Fibroblast of skin of scalp (primary cell): ENCODE measurements at regions not wholly inside any gene's neighbourhood (a gene's known extent, or its start where the extent isn't known, plus 50 kb on each side); places are given as distances from the start of the nearest gene placed in this dataset.

Experiments
- DNase-seq: peaks from one replicate; pipeline ENCODE4 v3.0.0-alpha.2; 2013

DNA sequence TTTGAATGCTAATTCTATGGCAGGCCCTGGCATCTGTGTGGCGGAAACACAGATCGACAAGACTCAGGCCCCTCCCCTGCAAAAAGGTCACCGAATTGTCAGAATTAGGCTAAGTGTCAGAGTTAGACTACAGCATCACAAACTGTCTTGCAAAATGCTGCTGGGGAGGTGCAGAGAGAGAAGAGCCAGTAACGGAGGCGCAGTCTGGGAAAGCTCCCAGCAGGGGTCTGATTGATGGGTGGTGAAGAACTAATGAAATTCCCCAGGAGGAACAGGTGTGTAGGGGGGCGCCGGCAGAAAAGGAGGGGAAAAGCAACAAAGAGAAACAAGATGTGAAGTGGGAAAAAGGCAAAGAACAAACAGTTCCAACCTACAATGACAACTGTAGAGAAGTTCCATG is 72.7 kb upstream of the TAMM41 start:
- DNase-seq = no peak

DNA sequence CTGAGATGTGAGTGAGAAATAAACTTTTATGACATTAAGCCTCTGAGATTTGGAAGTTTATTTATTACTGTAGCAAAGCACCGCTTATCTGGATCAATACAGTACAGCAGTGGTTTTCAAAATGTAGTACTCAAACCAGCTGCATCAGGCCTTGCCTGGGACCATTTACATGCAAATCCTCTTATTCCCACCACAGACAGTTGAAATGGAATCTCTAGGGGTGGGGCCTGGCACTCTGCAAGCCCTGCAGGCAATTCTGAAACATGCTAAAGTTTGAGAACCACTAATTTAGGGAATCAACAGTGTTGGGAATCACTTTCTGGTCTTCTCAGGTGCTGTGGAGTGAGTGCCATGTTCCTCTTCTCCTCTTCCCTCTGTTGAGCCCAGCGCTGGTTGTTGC is 77.8 kb upstream of the TAMM41 start:
- no peak for DNase-seq

- no peak for DNase-seq
These were observed 75.8 kb upstream of the SYN2 start for GRCh38 chr3:11928381-11928780.

GRCh38 chr3:11929531-11929930 is 74.7 kb upstream of the SYN2 start:
- no peak for DNase-seq

- no peak for DNase-seq
These were observed 74.1 kb upstream of the SYN2 start for GRCh38 chr3:11930084-11930483.

DNA sequence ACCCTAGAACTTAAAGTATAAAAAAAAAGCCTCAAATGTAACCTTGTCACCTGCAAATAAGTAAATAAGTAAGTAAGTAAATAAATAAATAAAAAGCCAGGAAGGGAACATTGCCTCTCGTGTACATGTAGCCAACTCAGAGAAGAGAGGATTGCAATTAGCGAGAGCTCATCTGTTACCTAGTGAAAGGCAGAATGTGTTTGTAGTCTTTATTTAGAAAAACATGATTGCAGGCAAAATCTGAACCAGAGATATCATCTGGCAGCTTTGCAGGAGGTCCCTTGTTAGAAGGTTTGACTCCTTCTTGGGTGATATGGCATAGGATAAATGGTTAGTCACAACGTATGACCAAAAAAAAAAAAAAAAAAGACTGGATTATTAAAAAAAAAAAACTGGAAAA is 71.6 kb upstream of the SYN2 start:
- DNase-seq = no peak

DNA sequence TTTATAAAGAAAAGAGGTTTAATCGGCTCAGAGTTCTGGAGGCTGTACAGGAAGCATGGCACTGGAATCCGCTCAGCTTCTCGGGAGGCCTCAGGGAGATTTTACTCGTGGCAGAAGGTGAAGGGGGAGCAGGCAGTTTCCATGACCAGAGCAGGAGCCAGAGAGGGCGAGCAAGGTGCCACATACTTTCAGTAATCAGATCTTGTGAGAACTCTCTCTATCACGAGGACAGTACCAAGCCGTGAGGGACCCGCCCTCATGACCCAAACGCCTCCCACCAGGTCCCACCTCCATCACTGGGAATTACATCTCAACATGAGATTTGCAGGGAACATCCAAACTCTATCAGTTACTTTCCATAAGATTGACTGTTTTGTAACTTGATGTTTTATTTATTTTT is 70.7 kb upstream of the SYN2 start:
- DNase-seq = no peak

- peak; percentile 2 for DNase-seq
These were observed 60.0 kb upstream of the SYN2 start for GRCh38 chr3:11944052-11944673.

DNA sequence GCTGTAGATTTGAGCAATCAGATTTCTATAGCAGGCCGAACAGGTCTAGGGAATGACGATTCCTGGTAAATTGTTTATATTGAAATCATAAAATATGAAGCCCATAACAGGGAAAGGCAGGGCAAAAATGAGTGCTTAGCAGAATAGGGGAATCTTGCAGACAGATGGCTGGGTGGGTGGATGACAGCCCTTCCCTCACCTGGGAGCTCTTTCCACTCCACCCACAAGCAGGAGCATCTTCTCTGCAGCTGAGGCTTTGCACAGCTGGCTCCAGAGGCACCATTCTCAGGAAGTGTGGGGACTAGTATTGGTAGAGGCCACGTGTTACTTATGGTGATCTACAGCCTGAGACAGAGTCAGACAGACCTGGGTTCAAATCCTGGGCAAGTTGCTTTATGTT is 55.9 kb upstream of the SYN2 start:
- no peak for DNase-seq

GRCh38 chr3:11948866-11949265 is 55.3 kb upstream of the SYN2 start:
- no peak for DNase-seq

DNA sequence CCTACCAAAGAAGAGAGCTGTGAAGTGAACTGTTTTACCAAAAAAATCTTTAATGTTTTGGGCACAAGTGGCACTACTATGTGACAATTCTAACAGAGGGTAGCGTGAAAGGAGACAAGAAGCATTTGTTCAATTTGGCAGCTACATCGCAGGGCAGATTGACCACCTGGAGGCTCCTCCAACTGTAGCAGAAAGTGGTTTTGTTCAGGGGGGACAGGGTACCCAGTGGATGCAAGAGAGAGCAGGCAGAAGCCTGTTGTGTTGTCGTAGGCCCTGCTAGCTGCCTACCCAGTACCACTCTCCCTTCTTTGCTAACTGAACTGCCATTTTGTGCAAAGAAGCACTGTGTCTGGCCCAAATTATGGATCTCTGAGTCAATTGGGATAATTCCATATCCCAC is 54.8 kb upstream of the SYN2 start:
- DNase-seq = no peak

DNA sequence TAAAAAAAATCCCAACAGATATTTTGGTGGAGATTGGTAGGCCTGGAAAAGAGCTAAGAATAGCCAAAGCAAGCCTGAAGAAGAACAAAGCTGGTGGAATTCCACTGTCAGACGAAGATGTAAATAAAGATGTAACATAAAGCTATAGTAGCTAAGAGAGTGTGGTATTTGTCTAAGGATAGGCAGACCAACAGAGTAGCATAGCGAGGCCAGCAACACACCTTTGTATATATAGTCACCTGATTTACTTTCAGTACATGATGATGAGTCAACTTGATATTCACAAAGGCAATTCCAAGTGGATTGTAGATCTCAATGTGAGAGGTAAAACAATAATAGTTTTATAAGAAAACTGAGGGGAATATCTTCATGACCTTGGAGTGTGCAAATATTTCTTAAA is 53.6 kb upstream of the SYN2 start:
- DNase-seq = no peak

DNA sequence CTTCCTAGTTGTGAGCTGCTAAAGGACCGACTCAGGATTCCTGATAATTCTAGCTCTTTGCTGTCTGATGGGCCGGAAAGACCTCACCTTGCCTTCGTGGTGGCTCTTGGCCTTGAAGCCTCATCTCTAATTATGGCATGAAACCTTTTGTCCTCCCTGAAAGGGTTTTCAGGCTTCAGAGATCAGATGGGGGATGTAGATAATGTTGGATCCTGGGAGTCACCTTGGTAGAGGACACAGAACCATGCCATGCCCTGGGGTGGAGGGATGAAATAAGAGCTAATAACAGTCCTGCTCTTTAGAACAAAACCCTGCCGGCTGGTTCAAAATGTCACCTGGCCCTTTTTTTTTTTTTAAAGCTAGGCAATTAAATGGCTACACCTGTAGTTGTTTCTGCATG is 50.8 kb upstream of the SYN2 start:
- no peak for DNase-seq

GRCh38 chr3:11953778-11954177 is 50.4 kb upstream of the SYN2 start:
- no peak for DNase-seq

GRCh38 chr3:11954312-11954934 is 49.8 kb upstream of the SYN2 start:
- no peak for DNase-seq
